Left lobe of liver (tissue), 2 donors: ENCODE measurements at regions not wholly inside any gene's neighbourhood (a gene's known extent, or its start where the extent isn't known, plus 50 kb on each side); places are given as distances from the start of the nearest gene placed in this dataset.
"Not testable (repeated sequence)": the region's sequence is repeated elsewhere in the genome, so short reads cannot be mapped to it uniquely, and the experiment has no call there.

Experiments used
- ATAC-seq: fragments of 200-7000 bp; cut with Tn5 transposase; one replicate; pipeline ENCODE4 v1.9.1; 2020; ENCODE audit warnings: mild to moderate bottlenecking, moderate library complexity
- DNase-seq: peaks from one replicate; pipeline ENCODE4 v3.0.0-alpha.2; 2020; ENCODE audit warnings: low spot score
- donor health status: DM: no; HTN: no; CAD: no; lungs with moderate emphysema.
- donor health status: DM: no; HTN: yes; CAD: no.

GRCh38 chr13:75985132-75985531 lies 349.0 kb downstream of the LMO7 start:
- DNase-seq = no peak
- no peak for ATAC-seq

DNA sequence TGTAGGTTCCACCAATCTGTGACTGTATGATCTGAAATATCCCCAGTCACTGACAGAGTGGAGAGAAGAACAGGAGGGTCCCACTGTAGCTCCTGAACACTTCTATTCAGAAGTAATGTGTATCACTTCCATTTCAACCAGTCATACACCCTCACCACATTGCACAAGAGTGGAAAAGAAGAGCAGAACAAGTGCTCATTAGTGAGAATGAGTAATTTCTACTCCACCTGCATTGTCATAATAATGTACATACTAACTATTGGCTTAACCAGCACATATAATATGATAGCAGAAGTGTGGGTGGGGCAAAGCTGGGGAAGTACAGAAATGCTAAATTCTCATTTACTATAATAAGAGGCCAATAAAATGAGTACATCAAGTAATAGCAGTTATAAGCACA lies 342.7 kb downstream of the LMO7 start:
- ATAC-seq (no peak), DNase-seq (no peak)

DNA sequence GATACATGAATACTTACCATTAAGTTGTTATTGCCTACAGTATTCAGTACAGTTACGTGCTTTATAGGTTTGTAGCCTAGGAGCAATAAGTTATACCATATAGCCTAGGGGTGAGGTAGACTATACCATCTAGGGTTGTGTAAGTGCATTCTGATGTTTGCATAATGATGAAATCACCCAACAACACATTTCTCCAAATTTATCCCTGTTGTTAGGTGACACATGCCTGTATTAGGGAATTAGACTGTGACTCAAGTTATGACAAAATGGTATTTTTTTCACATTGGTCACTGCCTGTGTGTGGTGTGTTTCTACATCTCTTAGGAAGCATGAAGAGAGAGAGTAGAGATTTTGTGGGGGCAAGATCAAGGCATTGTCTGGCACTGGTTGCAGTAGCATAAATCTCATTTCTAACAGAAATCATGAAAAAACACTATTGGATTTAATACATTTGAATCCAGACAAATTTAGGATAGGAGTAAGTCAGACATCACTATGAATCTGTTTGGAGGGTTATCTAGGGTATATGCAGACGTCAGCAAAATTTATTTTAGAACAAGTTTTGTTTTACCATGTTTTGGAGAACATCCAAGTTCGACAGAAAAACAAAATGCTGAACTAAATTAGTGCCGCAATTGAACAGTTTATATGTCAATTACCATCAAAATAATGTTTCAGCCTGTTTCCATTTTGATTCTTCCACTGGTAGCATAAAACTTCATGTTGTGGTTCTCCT lies 332.1 kb downstream of the LMO7 start:
- DNase-seq = no peak
- no peak for ATAC-seq

GRCh38 chr13:75963302-75963701 lies 327.2 kb downstream of the LMO7 start:
- DNase-seq (no peak), ATAC-seq (no peak)

DNA sequence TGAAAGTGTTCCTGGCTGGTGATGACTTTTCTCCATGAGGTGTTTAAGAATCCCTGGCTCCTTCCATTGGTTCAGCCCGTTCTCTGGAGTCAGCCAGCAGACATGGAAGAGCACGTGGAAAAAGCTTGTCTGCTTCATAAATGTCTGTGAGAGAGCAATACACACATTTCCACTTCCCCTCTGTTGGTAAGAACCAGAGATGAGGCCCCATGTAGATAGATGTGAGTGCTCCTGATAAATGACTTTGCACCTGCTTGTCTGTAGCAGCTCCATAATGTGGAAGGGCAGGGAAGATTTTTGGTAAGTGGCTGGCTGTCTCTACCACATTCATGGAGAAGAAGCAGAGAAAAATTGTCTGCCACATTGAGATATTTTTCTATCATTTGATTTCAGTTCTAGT lies 325.8 kb downstream of the LMO7 start:
- ATAC-seq (no peak), DNase-seq (no peak)

DNA sequence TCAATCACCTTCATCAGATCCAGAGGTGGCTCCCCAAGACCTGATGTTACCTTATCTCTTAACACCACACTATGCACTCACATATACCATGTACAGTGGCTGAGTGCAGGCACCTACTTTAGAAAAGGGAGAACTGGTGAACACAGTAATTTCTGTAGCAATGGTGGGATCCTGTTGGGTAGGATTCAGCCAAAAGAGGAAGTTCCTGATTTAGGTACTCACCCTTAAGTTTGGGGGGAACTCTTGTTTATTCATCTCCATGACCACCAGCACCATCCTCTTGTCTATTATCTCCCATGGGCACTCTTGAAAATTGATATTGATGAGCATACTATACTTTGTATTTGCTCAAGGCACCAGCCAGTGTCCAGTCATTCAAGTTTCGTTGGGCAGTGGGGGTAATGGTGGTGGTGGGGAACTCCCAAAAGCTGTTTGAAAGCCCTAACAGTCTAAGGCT lies 324.4 kb downstream of the LMO7 start:
- ATAC-seq = no peak
- no peak for DNase-seq

GRCh38 chr13:75959861-75960481 lies 323.8 kb downstream of the LMO7 start:
- DNase-seq (no peak), ATAC-seq (no peak)

- not testable (repeated sequence) for ATAC-seq, DNase-seq
Measured at GRCh38 chr13:75953589-75953988, 317.5 kb downstream of the LMO7 start.

- DNase-seq = no peak
- no peak for ATAC-seq
Measured at GRCh38 chr13:75947448-75947847, 311.3 kb downstream of the LMO7 start.

DNA sequence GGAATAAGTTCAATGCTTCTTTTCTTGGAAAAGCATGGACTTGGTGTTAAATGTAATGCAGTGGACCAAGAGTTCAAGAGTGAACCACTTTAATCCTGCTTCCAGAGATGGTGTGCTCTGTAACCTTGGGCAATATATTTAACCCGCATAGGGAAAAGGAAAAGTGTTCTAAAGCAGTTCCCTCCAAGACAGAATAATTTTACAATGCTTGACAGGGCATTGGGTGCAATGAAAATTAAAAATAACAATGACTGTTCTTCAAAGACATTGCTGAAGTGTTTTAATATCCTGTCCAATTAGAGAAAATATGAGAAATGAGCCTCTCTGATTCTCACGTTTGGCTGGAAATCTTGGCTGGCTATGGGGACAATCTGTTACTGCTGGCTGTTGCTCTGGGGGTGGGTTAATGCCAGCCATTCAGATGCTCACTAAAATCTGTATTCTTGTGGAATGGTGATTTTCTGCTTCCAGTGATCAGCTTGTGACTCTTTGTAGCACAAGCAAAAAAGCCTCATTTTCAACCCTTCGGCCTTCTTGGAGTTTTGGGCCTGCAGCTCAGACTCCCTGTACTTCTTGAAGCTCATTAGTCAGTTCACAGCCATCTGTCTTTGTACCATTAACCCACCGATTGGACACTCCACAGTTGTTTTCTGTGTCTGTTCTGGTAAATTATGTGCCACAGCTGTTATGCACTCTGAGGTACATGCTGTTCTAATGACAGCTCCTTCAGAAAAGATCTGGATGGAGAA lies 310.6 kb downstream of the LMO7 start:
- no peak for ATAC-seq
- no peak for DNase-seq

DNA sequence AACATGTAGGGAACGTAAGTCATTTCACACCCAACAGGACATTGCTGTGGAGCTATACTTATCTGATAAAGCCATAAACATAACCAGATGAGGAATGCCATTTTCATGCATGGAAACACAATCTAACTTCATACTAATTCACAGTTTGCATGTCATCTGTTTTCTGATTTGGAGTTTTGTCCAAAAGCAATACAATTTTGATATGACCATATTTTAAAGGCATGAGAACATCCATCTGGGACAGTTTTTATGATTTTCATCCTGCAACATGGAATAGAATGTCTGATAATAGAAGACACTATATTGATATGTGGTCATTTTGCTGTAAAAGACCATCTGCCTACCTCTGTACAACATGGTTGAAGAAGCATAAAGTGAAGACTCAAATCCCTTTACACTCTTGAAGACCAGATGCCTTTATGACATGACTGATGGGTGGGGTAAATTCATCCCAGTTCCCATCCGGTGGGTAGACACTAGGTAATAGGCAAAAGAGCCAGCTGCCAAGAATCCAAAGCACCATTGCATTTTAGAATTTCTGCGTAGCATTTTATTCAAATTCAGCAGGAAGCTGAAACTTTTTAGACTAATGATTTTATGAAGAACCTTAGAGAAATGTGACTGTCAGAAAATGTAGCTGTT lies 309.8 kb downstream of the LMO7 start:
- DNase-seq = no peak
- ATAC-seq = no peak

DNA sequence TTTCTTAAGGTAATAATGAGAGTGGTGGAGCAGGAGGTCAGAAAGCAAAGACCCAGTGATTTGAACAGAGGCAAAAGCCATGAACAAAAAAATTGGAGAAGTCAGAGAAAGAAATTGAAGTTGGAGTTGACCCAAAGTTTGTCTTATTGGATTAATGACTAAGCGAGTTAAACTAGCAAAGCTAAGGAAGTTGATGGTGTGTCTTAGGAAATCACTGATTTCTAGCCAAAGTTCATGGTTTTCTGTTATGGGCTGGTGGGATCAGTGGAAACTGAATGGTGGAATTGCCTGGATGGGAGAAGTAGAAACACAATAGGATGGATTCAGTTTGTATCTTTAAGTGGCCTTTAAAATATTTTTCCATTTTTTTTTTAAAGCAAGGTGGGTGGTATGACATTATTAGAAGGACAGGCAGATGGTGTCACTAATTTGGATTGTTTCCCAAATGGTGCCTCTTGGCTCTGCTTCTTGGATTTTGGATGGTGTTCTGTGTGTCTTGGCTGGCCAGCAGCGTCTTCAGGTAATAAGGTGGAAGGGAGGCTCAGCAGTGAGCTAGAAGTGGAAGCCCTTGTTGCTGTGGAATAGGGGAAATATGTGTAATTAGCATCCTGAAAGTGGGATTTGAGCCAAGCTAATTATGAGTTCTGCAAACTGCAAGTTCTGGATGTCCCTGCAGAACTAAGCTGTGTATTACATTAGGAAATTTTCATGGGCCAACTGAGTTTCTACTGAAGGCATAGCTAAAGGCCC lies 302.9 kb downstream of the LMO7 start:
- ATAC-seq (no peak), DNase-seq (no peak)

DNA sequence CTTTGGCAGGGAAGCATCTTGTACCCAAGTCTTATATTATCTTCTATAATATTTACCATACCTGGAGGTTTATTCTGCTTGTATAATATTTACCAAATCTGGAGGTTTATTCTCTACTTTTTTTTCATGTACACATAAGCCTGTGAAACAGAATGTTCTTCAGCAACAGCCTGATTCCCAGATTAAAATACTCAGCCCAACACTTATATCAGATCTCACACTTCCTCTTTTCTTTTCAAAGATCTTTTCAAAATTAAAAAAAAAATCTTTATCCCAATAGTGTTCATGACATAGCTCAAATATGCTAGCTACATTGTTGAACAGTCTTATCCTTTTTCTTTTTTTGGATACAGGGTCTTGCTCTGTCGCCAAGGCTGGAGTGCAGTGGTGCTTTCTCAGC lies 300.7 kb downstream of the LMO7 start:
- DNase-seq (no peak), ATAC-seq (no peak)

DNA sequence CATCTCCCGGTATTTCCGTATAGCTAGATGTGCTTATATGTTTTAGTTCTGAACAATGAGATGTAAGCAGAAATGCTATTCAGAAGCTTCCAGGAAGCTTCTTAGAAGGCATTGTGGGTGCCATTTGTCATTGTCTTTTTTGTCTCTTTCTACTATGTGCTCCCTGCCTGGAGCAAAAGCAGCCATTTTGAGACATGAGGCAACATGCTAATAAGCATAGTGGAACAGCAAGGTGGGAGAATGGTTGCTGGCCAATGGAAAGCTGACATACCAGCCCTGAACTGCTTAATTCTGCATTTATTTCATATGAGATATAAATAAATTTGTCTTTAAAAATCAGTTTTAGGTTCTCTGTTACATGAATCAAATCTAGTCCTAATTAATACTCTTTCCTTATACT lies 299.7 kb downstream of the LMO7 start:
- ATAC-seq (no peak), DNase-seq (no peak)

DNA sequence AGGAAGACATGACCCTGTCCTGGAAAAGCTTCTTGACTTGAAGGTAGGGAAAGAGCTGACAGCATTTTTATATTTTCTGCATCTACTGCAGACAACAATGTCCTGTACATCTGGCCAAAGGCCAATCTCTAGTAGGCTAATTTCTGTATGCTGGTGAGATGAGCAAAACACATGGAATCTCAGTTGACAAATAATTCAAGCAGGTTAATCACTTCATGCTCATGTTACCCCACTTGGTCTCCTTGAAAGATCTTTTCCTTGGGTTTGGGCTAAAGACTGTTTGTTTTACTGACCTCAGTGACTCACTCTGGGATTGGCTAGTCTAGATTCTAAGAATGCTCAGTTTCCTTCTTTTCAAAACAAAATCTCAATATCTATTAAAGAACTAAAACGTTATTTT lies 298.8 kb downstream of the LMO7 start:
- no peak for ATAC-seq
- DNase-seq = no peak

GRCh38 chr13:75932636-75933035 lies 296.5 kb downstream of the LMO7 start:
- DNase-seq (no peak), ATAC-seq (no peak)

- no peak for DNase-seq
- no peak for ATAC-seq
Measured at GRCh38 chr13:75931116-75931515, 295.0 kb downstream of the LMO7 start.

DNA sequence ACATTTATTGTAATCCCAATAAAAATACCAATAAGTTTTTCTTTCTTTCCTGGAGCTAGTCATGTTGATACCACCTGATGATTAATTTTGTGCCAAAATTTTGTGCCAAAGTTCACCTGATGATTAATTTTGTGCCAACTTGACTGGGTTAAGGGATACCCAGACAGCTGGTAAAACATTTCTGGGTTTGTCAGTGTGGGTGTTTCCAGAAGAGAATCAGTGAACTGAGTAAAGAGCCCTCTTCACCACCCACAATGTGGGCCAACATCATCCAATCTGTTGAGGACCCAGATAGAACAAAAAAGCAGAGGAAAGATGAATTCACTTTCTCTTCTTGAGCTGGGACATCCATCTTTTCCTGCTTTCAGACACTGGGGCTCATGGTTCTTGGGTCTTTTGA lies 292.9 kb downstream of the LMO7 start:
- no peak for ATAC-seq

GRCh38 chr13:75927183-75927669 lies 291.1 kb downstream of the LMO7 start:
- no peak for ATAC-seq
- no peak for DNase-seq

More for the DNA sequence above, 292.9 kb downstream of the LMO7 start:
- no peak for DNase-seq

DNA sequence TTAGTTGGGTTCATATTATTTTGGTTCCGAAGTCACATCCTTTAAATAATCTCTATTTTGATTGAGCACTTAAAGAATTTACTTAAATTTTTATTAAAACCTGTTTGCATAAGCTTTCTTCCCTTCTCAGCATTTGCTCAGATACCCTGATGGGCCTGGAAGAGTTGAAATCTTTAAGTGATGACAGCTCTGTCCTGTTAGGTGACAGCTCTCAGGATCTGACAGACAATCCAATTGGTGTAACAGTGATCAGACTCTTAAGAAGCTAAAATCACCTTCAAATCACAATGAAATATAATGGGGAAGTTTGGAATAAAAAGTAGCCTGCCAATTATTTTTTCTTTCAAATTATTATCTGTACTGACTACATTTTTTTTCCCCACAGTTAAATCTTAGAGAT lies 284.4 kb downstream of the LMO7 start:
- DNase-seq (no peak), ATAC-seq (no peak)
